SKM-1 treated with dmso at 0.1 percent for 144 hours (cell line): ENCODE measurements at regions not wholly inside any gene's neighbourhood (a gene's known extent, or its start where the extent isn't known, plus 50 kb on each side); places are given as distances from the start of the nearest gene placed in this dataset.

Source experiments
- DNase-seq: peaks from one replicate; lab custom pipeline; 2025; ENCODE audit not compliant: unreplicated experiment; lab: John Stamatoyannopoulos, UW

DNA sequence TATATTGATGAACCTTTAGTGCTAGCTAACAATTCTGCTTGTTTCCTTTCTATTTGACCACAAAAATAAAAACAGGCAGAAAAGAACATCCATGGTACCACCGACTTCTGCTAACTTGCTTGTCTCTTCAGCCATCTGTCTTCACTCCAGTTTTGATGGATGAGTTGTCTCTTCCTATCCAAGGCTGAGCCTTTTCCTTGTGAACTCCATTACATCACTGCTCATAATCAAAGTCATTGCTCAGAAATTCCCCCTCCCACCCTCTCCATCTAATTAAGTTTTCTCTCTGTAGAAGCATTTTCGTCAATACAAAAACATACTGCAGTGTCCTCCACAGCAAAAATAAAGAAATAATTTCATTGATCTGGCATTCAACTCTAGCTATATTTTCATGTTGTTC, 184.4 kb downstream of the SPCS3 start:
- no peak for DNase-seq

DNA sequence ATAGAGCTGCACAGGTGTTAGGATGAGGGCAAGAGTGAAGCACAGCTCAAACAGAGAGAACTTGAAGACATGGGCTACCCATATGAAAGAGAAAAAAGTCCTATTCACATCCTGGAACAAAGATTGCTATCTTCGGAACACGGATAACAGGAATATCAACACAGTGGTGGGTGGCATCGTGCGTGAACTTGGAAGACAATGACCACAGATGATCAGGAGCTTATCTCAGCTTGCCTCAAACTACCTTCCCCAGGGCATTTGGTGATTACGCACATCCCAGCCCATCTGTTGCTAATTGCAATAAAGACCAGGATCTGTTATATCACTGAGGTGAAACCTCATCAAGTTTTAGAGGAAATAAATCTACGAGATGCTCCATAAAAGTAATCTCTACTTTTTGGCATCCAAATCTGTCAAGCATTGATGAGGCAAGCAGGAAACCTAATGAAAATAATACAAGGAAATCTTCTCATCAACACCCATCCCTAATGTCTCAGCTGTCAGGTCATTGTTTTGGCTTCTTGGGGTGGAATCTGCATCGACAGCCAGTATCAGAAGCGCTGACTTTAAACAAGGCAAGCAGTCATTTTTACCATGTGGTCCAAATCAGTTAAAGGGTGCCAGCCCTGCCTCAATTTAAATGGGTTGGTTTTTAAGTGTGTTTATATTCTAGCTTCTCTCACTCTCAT, 188.2 kb downstream of the SPCS3 start:
- no peak for DNase-seq

DNA sequence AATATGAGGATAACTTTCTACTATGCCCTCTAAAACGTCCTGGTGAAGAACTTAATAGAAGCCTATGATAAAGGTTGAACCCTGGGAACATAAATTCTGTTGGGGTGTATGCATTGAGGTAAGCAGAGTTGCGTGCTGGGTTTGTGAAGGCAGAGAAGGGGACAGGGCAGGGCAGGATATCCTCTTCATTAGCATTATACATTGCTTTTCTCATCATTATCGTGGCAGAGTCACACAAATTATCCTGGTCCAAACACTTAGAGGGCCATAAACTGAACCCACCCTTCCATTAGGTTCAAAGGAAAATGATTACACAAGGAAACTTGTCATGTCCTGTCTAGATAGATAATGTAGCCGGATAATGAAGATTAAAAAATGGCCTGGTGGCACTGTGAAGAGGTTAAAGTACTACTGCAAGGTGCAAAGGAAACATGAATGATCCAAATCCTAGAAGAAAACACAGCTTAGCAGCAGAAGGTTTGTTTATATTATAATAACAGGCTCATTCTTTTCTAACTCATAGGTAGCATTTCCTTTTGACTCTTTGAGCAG, 189.1 kb downstream of the SPCS3 start:
- DNase-seq: no peak

DNA sequence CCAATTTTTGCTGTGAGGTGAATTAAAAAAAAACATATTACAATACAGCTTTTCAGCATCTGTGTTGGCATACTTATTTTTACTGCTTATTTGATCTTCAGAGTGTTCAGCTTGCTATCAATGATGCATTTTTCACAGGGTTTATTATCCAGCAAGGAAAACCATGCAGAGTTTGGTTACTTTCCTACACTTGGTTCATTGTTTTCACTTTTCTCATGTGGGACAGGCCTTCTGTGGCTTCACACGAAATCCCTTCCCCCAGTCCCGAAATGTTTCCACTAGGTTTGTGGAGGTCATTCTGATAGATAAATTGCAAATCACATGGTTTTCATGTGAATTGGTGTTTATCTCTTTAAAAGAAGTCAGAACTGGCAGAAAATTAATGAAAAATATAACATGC, 205.8 kb downstream of the SPCS3 start:
- DNase-seq: no peak

DNA sequence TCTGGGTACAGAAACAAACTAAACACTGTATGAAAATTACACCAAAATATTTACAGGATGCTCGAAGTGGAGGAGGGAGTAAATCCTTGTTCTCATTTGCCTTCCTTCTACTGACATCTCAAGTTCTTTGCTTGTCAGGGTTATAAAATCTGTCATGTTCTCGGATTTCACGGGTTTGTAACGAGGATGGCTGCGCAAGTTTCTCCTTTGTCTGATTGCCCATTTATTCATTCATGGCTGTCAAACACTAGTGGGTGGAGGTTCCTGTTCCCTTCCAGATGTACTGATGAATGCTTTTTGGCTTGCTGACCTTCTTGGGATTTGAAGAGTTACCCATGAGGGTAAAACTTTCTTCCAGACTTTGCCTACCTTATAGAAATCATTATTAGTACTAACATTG, 206.9 kb downstream of the SPCS3 start:
- DNase-seq: no peak

DNA sequence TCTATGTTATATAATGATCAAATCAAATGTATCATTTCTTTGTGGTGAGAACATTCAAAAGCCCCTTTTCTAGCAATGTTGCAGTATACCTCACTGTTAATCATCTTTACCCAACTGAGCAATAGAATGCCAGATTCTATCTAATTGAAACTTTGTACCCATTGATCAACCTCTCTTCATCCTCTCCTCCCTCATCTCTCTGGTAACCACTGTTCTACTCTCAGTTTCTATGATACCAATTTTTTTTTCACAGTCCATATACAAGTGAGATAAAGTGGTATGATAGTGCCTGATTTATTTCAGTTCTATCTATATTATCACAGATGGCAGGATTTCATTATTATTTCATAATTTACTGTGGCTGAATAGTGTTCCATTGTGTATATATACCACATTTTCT, 209.8 kb downstream of the SPCS3 start:
- DNase-seq: no peak

DNA sequence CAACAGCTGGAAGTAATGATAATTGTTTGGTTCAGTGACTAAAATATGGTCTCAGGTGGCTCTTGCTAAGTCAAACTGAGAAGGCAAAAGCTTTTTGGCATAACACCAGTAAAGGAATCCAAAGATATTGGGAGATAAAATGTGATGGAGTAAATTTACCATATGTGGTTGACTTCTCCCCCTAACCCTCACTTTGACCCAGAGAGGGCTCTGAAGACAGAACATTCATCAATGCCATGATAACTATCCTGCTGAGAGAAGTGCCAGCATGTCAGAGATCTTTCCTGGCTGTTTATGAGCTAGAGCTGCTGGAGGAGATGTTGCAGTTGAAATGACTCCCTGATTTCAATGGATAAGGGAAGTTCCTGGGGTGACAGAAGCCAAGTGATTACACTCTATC, 213.4 kb downstream of the SPCS3 start:
- DNase-seq: no peak

DNA sequence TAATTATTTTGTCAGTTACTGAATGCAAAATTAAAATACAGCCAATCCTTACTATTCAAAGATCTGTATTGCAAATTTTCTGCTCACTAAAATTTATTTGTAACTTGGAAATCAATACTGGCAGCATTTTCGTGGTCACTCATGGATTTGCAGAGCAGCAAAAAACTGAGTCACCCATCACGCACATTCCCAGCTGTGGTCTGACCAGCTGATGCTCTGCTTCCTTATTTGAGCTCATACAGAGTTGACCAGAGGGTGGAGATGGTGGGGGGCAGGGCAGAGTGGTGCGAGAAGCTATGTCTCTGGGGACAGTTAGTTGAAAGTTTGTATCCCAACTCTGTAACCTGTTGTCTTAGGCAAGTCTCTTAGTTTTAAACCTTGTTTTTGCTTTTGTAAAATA, 214.8 kb downstream of the SPCS3 start:
- peak; percentile 17 for DNase-seq

DNA sequence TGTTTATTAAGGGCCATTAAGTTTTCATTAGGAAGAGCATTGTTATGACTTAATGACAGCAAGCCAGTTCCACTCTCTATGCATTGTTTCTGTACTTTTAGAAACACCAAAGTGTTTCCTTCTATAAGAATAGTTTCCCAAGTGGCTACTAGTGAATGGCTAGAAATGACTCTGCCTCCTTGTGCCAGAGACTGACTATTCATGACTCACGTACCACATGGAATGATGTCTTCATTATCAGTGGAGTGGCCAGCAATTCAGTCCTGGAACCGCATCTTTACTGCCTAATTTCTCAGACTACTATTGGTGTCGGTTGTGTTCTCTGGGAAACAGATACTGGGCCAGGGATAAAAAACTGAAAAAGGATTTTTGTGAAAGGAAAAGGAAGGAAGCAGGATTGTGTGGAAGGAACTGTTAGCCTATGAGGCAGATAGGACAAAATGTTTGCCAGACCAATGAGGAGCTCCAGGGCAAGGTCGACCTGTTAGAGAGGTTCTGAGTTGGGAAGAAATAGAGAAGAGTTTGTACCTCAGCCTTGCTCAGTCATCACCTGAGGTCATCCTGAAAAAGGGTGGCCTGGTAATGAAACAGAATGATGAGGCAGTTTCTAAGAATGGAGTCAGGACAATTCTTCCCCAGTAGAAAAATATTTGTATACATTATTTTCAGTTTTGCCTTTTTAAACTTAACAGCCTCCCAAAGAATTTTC, 218.6 kb downstream of the SPCS3 start:
- DNase-seq: no peak

DNA sequence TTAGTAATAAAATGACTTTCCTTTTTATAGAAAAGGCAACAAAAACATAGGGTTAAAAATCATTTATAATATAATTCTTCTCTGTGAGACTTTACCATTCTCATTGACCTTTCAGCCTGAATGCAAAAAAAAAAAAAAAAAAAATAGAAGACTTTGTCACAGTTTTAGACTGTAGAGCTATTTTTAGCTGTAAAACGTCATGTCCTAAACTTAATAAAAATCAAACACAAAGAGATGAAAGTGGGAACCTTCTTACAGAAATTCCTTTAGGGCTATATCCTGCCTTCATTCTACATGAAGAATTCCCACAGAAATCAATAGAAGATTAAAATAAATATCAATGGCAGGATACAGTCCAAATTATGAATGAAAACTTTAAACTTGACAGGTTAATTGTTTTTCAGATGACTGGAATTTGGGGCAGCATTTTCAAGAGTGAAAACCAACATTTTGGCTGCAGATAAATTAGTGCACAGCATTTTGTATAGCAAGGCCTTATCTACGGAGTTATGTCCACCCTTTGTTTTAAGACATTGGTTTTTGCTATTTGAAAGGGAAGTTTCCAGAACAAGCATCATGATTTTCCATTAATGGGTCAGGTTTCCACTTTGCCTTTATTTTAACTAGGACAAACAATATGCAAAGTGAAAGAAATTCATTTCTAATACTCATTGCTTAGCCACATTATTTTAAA, 219.5 kb downstream of the SPCS3 start:
- no peak for DNase-seq

DNA sequence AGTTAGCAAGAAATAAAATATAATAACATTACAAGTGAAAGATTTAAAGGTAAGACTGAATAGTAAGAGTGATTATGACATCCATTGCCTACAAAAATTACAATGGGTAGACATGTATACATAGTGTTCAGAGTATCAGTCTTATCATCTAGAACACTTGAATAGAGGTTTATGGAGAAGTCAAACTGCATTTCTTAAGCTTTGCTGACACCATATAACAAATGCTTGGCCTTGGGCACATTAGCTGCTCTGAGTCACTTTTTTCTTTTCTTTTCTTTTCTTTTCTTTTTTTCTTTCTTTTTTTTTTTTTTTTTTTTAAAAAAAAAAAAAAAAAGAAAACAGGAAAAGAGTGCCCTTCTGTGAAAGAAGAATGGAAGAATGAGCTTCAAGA, 220.0 kb downstream of the SPCS3 start:
- DNase-seq: no peak

DNA sequence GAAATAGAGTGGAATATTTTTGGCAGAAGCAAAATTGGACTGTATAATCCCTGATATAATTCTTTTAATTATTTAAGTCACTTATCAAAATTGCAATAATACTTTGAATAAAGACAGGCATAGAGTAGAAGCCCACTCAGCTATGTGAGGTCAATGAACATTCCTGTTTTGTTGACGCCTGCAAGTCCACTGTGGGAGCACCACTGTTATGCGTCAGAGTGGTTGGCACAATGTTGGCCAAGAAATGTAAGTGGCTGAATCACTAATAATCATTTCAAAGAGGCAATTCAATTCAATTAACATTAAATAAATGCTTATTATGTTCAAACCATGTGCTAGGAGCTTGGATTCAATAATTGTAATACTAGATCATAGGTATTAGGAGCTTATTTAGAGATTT, 221.0 kb downstream of the SPCS3 start:
- DNase-seq: no peak

DNA sequence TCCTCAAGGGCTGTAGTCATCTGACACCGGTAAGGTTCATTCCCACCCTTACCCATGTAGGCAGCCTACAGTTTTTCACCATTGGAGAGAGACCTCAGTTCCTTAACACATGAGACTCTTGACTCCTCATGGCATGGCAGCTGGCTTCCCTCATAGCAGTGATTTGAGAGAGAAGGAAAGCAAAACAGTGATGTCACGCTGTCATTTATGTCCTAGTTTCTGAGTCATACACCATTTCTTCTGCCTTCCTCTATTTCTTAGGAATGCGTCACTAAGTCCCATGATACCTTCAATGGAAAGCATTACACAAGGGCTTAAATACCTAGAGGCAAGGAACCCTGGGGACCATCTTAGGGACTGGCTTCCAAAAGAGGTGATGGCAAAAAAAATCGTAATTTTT, 226.1 kb downstream of the SPCS3 start:
- DNase-seq: no peak

DNA sequence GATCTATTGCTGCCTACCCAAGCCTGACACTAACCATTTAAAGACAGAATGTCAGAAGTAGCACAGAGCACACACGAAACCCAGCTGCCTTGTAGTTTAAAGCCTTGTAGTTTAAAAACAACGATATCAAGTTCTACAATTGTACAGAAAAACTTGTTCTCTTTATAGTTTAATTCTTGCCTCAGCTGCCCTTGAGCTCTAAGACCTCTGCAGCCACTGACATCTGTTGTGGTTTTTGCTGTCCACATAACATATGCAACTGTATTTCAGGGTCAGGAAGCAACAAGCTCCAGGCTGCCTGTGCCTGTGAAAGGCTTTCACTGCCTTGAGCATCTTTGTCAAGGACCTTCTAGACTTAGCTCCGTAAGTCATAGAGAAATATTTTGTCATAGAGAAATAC, 227.2 kb downstream of the SPCS3 start:
- DNase-seq: no peak

DNA sequence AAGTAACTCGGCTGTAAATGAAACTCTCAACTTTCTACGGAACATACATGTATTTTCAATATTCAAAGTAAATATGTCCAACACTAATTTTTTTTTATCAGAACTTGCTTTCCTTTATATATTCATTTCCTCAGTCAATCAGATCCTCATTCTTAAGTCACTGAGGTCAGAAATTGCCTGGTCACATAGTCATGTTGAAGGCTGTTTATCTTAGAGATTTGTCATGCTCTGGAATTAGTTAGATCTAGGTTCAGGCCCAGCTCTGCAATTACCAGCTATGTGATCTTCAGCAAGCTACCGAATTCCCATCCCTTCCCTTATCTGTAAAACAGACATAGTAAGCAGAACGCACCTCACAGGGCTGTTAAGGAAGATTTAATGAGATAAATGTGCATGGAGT, 228.8 kb downstream of the SPCS3 start:
- DNase-seq: no peak

DNA sequence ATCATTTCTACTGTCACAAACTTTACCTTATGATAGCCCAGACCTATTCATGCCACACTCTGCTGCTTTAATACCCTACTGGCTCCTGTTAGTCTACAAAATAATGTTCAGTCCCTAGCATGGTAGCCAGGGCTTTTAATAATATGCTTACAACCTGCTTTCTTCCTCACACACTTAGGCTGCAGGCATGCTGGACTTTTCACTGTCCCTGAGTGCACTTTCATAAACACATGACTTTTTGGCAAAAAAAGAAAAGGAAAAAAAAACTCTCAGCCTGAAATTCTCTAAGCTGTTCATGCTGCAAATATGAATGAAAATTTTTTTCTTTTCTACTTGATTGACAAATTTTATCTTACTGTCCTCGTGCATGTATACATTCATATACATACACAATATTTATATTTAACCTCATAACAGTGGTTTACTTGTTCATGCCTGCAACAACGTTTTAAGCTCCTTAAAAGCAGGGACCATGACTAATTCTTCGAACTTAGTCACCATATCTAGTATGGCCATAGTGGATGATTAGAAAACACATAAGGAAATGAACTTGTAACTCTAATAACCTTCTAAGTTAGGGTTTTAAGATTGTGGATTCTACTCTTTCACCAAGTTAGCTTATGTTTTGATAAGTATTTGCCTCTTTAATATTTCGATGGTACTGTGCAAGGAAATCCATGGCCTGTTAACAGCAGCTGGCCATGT, 229.5 kb downstream of the SPCS3 start:
- no peak for DNase-seq

DNA sequence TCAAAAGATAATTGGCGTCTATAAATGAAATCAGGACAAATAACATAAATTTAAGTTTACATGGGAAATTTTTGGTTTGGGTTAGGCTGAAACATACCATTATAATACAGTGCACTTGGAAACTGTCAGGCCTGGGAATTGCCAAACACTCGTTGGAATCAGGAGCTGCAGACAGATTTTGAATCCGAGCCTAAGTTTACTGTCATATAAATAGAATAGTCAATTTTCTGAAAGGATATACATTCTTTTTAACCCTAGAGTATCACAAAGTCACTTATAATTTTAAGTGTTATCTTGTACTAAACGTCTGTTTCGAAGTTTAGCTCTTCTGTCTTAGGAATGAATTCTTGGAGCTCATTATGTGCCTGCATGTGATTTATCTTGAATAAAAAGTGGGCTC, 234.1 kb downstream of the VEGFC start:
- DNase-seq: no peak

DNA sequence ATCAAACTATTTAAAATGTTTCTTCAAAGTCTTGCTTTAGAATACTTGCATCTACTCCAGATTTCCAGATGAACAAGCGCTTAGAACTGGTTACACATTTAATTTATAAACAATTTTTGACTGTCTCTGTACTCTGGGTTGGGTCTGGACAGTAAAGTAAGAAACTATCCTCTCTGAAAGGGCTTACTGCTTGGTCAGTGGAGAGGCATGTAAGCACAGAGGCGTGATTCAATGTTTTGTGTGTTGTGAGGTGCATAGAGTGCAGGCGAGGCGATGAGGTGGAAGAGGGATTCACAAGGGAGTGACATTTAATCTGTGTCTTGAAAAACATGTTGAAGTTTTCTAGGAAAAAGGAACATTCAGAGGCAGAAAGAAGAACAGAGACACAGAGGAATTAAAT, 231.4 kb downstream of the VEGFC start:
- no peak for DNase-seq

DNA sequence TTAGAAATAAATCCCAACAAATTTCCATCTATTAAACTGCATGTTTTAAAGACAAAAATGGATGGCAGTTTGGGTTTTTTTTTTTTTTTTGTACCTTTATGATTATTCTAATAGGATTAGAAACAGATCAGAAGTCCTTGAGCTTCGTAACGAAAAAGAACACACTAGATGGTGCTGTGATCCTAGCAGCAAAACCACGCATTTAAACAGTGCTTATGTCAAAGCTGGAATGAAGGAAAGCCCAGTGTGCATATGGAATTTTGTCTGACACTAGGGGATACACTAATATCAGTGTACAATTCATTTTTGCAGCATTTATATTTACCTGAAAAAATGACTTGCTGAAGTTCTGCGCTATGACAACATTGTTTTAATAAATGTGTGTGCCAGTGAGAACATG, 229.1 kb downstream of the VEGFC start:
- no peak for DNase-seq

DNA sequence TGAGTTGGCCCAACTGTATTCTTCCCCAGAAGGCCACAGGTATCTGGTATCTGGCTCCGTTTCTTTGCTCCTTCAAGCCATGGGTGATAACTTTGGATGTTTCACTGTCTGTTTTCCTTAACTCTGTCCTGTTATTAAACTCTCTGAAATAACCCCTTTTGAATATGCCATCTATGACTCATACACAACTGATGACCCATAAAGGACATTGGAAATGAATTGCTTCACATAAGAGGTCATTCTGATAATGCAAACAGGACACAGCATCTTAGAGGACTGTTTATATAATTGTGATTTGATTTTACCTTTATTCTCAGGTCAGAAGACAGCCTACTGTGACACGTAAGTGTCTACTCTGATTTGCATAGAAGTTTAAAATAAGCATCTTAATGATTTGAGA, 227.7 kb downstream of the VEGFC start:
- DNase-seq: no peak

DNA sequence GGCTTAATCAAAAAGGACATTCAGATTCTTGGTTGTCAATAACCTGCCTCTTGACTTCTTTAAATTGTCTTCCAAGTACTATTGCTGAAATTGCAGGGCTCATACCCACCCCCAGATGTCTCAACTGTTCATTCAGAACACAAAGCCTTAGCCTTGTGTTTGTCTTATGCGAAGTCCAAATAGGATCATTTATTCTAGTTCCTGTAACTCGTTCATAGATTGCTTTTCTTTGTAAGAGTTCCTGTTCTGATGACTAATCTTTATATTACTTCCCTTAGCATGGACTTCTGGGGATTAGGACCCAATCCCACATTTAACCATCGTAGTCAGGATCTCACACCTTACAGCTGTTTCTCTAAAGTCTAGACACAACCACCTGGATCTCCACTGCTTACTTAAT, 226.0 kb downstream of the VEGFC start:
- DNase-seq: no peak

DNA sequence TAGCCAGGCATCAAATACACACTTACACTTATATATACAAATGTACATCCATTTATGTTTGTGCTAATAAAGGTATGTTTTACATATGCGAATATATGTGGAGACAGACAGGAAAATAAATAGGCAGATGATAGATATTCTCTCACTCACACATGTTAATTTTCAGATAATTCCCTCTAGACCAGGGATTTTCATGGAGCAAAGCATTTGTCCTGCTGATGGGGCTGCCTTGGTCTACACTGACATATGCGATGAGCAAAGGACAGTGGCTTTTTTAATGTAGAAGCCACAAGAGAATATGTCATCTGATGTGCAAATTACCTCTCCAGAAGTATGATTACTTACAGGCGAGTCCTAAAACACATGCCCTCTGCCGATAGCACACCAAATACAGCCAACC, 224.5 kb downstream of the VEGFC start:
- DNase-seq: no peak
